ENCODE measurements at regions not wholly inside any gene's neighbourhood (a gene's known extent, or its start where the extent isn't known, plus 50 kb on each side); places are given as distances from the start of the nearest gene placed in this dataset.
"Not testable (repeated sequence)": the region's sequence is repeated elsewhere in the genome, so short reads cannot be mapped to it uniquely, and the experiment has no call there.

- no peak for DNase-seq
Observed at GRCh38 chr18:22044474-22045220, 124.7 kb upstream of the GATA6 start.

- DNase-seq: no peak
Observed at GRCh38 chr18:22045221-22045918, 124.0 kb upstream of the GATA6 start.

GRCh38 chr18:22046473-22046872, 122.9 kb upstream of the GATA6 start:
- no peak for DNase-seq

- DNase-seq: no peak
Observed at GRCh38 chr18:22047485-22047884, 121.9 kb upstream of the GATA6 start.

DNA sequence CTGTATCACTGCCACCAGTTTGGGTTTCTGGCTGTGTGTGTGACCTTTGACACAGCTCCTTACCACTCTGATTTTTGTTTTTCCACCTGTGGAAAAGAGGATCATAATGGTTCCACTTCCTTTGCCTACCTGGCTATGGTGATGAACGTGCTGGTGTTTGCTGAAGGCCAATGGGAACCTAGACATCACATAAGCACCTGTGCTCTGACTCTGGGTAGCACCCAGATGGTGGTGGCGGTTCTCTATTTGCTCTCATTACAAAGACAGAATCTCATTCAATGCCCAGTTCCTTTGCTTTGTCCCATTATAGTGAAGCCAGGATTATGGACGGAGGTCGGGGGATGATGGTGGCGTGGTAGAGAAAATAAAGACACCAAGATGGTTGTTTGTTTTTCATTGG, 121.2 kb upstream of the GATA6 start:
- no peak for DNase-seq

DNA sequence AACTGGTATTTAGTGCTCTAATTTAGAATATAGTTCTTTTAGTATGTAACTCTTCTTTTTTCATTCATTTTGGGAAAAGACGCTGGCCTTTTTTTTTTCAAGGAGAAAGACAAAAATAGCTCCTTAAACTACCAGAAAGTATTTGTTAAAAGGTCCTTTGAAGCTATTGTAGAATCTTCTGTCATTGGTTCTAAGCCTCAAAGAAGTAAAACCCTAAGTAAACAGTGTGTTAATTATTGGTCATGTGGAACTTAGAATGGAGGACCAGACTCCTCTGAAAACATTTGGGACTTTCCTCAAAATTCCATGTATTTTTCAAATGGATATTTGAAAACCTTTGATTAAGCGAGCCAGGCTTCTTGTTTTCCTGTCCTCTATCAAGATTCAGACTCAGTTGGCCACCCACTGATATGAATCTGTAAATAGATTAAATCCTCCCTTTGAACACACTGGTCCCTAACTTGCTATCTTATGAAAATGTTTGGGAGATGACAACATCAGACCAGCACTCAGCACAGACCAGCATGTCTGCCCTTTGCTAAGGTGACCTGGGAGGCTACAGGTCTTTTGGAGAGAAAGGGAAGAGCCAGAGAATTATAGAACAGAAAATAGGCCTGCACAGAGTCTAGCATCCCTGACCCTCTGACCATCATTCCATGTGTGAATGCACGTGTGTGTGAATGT, 120.3 kb upstream of the GATA6 start:
- no peak for DNase-seq

- no peak for DNase-seq
Observed at GRCh38 chr18:22052405-22053105, 116.8 kb upstream of the GATA6 start.

GRCh38 chr18:22055466-22056238, 113.7 kb upstream of the GATA6 start:
- no peak for DNase-seq

DNA sequence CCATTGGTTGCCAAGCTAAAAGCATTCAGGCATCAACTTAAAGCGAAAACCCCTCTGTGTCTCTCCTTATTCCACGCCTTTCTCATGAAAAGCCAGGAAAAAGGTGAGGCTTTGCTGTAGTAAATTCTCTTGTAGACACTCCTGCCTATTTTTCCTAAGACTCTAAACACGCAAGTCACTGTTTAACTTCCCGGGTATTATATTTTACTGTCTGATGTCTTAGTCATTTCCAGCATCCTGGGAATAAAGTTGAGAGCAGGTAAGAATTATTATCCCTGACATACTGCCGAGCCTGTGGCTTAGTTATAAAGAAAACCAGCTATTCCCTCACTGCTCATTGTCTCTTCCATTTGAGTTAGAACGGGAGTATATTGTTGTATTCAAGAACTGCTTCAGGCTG, 112.4 kb upstream of the GATA6 start:
- DNase-seq: no peak

DNA sequence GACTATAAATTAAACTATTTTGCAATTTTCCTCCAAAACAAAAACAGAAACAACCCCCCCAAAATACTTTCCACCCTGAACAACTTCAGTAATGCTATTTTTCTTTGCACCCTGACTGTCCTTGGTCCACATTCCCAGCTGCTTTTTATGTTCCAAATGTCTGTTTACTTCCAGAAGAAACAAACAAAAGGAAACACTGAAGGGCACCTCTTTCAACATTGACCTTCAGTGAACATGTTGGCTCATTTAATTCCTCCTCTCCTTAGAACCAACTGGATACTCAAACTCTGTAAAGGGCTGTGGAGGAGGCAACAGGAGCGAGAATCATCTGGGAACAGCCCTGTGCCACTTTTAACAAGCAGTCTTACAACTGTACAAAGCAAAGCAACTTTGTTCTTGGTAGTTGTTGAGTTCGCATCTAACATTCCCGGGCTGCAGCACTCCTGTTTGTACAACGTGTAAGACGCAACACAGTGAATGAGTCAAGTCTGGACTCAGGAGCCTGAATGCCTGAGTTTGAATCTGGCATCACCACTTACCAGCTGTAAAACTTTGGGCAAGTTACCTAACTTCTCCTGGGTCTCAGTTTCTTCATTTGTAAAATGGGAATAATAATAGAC, 111.4 kb upstream of the GATA6 start:
- no peak for DNase-seq

GRCh38 chr18:22060361-22060760, 109.0 kb upstream of the GATA6 start:
- no peak for DNase-seq

DNA sequence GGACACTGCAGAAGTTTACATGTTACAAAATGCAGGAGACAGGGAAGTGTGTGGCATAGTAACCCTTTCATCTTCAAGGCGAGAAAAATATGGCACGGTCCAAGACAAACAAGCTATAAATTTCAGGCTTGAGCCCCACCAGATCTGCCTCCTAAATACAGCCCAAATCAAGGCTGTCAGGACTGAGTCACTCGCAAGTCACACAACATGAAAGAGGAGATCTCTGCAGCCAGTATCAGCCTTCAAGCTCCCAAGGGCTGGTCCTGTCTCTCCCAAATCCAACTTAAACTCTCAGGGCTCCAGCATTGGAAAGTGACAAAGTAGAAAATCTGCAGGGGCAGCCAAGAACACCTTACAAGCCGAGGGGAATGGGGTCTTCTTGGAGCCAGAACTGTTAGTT, 106.3 kb upstream of the GATA6 start:
- no peak for DNase-seq

DNA sequence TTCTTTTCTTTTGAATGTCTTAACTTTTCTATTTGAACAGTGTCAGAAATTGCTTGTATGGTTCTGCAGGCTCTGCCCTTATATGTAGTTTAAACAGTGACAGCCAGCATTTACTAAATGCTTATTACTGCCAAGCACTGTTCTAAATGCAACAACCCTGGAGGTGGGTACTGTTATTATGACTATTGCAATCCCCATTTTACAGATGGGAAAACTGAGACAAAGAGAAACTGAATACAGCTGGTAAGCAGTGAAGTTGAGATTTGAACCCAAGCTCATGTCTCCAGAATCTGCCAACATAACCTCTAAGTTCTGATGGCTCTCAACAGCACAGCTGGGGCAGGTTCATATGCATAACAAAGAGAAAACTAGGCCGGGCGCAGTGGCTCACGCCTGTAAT, 105.7 kb upstream of the GATA6 start:
- no peak for DNase-seq

- no peak for DNase-seq
Observed at GRCh38 chr18:22064581-22064980, 104.8 kb upstream of the GATA6 start.

DNA sequence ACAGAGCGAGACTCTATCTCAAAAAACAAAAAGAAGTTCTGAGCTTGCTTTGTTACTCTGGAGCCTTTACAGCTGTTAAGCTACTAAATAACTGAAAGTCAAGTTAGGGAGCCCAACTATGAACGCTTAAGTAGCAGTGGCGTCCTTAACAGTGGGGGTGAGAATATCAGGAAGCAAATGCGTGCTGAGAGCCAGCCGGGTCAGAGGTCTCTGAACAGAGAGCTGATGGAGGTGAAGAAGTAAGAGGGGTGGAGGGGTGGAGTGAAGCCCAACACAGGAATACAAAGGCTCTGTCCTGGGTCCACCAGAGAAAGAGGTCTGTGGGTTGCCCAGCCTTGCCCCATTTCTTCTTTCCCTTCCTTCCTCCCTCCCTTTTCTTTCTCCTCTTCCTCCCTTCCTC, 104.1 kb upstream of the GATA6 start:
- DNase-seq: no peak

- DNase-seq: no peak
Observed at GRCh38 chr18:22066083-22066485, 103.3 kb upstream of the GATA6 start.

GRCh38 chr18:22067109-22067508, 102.3 kb upstream of the GATA6 start:
- DNase-seq: no peak

DNA sequence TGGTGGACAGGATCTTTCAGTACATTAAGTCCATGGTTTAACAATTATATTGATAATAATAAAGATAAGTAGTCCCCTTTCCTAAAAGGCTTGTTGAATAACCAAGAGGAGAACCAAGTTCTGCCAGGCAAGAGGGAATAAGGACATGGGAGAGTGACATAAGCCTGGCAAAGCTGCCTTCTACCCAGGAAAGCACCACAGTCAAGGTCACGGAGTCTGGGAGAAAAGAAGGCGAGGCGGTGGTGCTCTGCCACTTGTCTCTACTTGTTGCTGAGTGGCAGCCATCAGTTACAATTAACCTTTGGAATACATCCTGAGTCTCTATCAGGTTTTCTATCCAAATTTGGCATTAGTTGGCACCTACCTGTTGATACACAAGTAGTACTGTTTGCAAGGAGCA, 101.7 kb upstream of the GATA6 start:
- no peak for DNase-seq

GRCh38 chr18:22068784-22069183, 100.6 kb upstream of the GATA6 start:
- DNase-seq: not testable (repeated sequence)

DNA sequence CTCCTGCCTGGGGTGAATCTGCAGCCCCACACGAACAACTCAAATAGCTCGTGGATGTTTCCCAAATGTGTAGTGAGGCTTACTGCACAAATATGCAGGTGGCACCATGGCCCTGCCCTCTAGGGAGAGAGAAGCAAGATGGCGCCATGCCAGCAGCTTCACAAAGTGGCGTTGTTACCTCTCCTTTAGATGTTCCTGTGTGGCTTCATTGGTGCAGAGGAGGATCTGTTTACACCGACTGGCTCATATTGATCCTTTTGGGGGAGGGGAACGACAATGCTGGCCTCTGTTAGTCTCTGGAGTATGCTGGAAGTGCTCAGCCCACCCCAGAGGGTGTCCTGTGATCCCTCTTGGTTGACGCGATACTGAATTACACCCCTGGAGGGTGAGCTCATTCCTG, 99.5 kb upstream of the GATA6 start:
- no peak for DNase-seq

- no peak for DNase-seq
Observed at GRCh38 chr18:22073411-22073810, 96.0 kb upstream of the GATA6 start.

Data from CD4-positive, alpha-beta T cell treated with Interleukin-4 for 4 hours (primary cell).